Stimulated activated memory B cell treated with anti-CD40 and anti-IgM and Interleukin-4, amounts not matched to agents 10 μg/mL and 1 μg/mL and 100 μg/mL, for 72 hours (primary cell): ENCODE measurements at regions not wholly inside any gene's neighbourhood (a gene's known extent, or its start where the extent isn't known, plus 50 kb on each side); places are given as distances from the start of the nearest gene placed in this dataset.

Source experiments
- ATAC-seq: fragments of 150-1000 bp; cut with Tn5 transposase; 2 replicates; pipeline ENCODE4 v1.10.0; 2021
- H3K27ac Mint-ChIP-seq: one replicate; pipeline ENCODE4 v1.8.0; 2022; ENCODE audit warnings: mild to moderate bottlenecking, mixed read lengths
- H3K27me3 Mint-ChIP-seq: one replicate; pipeline ENCODE4 v1.8.0; 2022; ENCODE audit warnings: mixed read lengths
- H3K36me3 Mint-ChIP-seq: one replicate; pipeline ENCODE4 v1.8.0; 2022; ENCODE audit warnings: mixed read lengths
- H3K4me1 Mint-ChIP-seq: one replicate; pipeline ENCODE4 v1.8.0; 2022; ENCODE audit warnings: mixed read lengths
- H3K4me3 Mint-ChIP-seq: one replicate; pipeline ENCODE4 v1.8.0; 2022; ENCODE audit warnings: mild to moderate bottlenecking, moderate library complexity, mixed read lengths
- H3K9me3 Mint-ChIP-seq: one replicate; pipeline ENCODE4 v1.8.0; 2022; ENCODE audit warnings: mixed read lengths

DNA sequence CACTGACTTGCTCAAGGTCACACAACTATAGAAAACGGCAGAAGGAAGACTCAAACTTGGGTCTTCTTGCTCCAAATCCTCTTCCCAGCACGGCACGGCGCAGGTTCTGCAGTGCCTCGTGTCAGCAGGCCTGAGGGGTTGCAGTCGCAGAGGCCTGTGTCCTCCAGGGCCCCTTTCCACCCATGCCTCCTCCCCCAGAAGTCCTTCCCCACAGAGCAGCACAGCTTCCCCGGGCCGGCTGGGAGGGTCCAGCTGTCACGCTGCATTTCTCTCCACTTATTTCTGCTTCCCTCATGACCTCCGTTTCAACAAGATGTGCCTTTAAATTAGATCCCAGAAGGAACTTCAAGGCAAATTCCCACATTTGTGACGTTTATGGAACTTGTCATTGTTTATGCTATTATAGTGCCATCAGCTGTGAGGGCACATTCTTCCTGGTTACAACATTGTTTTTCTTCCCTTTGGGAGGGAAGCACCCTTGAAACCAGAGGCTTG, 148.4 kb downstream of the C5orf15 start:
- Mint-ChIP-seq H3K4me1 (peaks cover 26% of the 10 kb centered on the region), H3K27ac (no peak overlapping the region), H3K36me3 (no peaks in the 10 kb centered on the region), H3K4me3 (no peak overlapping the region), H3K9me3 (no peaks in the 10 kb centered on the region), H3K27me3 (peaks cover 22% of the 10 kb centered on the region)
- no peak for ATAC-seq

DNA sequence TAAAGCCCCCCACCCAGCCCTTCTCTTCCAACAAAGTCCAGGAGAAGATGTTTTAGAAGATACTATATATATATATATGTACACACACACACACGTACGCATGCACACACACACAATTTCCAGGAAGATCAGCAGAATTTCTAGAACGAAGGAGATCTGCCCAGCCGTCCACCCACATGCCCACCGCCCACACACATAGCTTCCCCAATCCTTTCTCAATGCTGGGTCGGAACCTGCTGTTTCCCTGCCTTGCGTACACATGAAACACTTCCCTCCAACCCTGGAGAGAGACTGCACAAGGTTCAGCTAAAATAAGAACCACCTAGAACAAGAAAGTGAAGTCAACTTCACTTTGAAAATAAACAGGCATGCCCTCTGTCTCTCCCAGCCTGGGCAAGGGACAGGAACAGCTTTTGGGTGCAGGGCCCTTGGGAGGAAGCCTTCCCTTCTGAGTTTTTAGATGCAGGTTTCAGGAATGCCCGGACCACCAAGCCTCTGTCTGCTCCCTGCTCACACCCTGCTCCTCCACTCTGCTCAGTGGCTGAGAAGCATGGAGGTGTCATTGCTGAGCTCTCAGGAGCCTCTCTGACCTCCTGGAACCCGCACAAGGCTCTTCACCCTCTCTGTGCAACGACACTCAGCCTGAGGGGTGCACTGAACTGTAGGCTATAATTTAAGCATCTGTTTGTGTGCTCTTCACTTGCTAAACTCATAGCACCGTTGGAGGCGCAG, 149.4 kb downstream of the C5orf15 start:
- H3K27ac Mint-ChIP-seq = no peak overlapping the region
- peaks cover 16% of the 10 kb centered on the region for H3K4me1 Mint-ChIP-seq
- H3K9me3 Mint-ChIP-seq = no peaks in the 10 kb centered on the region
- no peaks in the 10 kb centered on the region for H3K36me3 Mint-ChIP-seq
- H3K4me3 Mint-ChIP-seq = no peak overlapping the region
- peaks cover 24% of the 10 kb centered on the region for H3K27me3 Mint-ChIP-seq
- ATAC-seq = no peak

DNA sequence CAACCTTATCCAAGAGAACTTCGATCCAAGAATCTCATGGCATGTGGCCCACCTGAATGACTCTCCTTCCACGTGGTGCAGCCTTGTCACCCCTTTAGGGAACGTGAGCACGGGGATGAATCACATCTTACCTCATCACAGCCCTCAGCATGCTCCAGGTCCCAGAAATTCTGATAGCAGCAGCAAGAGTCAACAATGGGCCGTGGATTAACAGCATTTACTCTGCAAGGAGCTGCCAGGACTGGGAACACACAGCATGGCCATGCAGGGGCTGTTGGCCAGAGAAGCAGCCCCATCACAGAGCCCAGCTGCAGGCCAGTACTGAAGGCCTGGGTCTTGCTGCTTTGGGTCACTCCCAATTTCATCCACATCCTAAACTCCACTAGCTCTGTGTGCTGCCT, 150.4 kb downstream of the C5orf15 start:
- H3K4me1 Mint-ChIP-seq = peaks cover 9% of the 10 kb centered on the region
- ATAC-seq = no peak
- H3K36me3 Mint-ChIP-seq = no peaks in the 10 kb centered on the region
- H3K27ac Mint-ChIP-seq = no peak overlapping the region
- no peak overlapping the region for H3K4me3 Mint-ChIP-seq
- no peaks in the 10 kb centered on the region for H3K9me3 Mint-ChIP-seq
- H3K27me3 Mint-ChIP-seq = peaks cover 30% of the 10 kb centered on the region

DNA sequence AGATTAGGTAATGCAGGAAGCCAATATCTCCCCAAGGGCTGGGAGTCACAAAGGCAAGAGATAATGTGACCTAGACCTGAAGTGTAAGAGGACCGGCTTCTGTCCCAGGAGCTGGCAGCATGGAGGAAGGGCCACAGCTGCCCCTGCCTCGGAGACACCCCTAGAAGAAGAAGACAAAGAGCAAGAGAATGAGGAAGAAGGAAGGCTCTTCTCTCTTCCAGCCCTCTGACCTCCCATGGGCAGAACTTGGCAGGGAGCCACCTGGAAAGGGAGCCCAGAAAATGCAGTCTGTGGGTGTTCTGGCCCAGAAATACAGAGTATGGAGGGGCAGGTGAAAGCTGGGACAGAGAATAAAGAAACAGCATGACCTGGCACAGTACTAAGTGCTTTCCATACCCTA, 151.0 kb downstream of the C5orf15 start:
- Mint-ChIP-seq H3K9me3 (no peaks in the 10 kb centered on the region), H3K27me3 (peaks cover 33% of the 10 kb centered on the region), H3K36me3 (no peaks in the 10 kb centered on the region), H3K27ac (no peak overlapping the region), H3K4me1 (peaks cover 9% of the 10 kb centered on the region), H3K4me3 (no peak overlapping the region)
- no peak for ATAC-seq

DNA sequence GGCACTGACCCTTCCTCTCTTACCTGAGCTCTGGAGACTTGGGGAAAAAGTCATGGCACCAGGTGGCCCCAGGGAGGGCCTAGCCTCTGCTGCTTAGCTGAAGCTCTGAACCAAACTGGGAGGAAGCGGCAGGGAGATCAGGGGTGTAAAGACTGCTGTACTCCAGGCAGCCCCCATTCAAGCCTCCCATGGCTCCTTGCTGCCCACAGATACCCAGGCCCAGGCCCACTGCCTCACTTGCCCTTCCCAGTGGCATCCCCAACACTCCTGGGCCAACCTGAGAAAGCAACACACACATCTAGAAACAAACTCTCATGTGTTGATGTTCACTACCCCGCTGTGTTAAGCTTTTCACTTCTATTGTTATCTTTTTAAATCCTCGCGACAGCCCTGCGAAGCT, 151.6 kb downstream of the C5orf15 start:
- Mint-ChIP-seq H3K4me3 (no peak overlapping the region), H3K27me3 (peaks cover 40% of the 10 kb centered on the region), H3K27ac (no peak overlapping the region), H3K9me3 (no peaks in the 10 kb centered on the region), H3K4me1 (peaks cover 9% of the 10 kb centered on the region), H3K36me3 (no peaks in the 10 kb centered on the region)
- ATAC-seq = no peak

DNA sequence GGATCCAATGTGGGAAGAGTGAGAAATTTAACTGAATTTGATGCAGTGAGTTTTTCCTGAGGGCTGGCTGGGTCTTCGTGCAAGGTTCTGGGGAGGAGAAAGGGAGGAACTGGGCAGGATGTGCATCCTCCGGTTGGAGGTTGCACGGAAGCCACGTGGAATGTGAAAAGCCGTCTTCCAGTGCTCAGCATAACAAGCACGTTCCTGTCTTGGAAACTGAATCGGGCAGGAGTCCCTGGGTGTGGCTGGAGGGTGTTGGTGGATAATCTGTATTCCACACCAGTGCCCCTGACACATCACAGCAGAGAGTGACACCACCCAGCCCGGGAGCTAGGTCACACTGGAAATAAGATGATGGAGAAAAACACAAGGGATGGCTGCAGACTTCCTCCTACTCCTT, 154.3 kb downstream of the C5orf15 start:
- H3K9me3 Mint-ChIP-seq = peaks cover 3% of the 10 kb centered on the region
- H3K4me3 Mint-ChIP-seq = no peak overlapping the region
- H3K36me3 Mint-ChIP-seq = no peaks in the 10 kb centered on the region
- no peaks in the 10 kb centered on the region for H3K4me1 Mint-ChIP-seq
- peaks cover 33% of the 10 kb centered on the region for H3K27me3 Mint-ChIP-seq
- ATAC-seq = no peak
- H3K27ac Mint-ChIP-seq = no peak overlapping the region

DNA sequence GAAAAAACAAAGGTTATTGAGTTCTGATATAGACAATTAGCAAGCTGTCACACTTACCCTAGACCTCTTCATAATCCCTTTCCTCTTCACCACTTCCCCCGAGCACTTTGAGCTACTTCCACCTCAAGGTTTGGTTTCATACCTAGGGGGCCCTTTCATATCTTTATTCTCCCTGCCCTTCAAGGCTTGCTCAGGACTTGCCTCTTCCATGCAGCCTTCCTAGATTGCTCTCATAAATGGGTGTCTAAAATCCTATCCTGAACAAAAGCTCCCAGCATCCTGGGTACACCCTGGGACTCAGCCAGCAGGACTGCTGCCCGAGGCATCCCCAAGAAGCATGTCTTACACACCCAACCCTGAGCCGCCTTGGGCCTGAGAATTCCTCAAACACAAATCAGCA, 157.3 kb downstream of the C5orf15 start:
- peaks cover 25% of the 10 kb centered on the region for H3K27me3 Mint-ChIP-seq
- peaks cover 3% of the 10 kb centered on the region for H3K9me3 Mint-ChIP-seq
- H3K27ac Mint-ChIP-seq = no peak overlapping the region
- no peak overlapping the region for H3K4me3 Mint-ChIP-seq
- H3K4me1 Mint-ChIP-seq = no peaks in the 10 kb centered on the region
- H3K36me3 Mint-ChIP-seq = no peaks in the 10 kb centered on the region
- no peak for ATAC-seq

DNA sequence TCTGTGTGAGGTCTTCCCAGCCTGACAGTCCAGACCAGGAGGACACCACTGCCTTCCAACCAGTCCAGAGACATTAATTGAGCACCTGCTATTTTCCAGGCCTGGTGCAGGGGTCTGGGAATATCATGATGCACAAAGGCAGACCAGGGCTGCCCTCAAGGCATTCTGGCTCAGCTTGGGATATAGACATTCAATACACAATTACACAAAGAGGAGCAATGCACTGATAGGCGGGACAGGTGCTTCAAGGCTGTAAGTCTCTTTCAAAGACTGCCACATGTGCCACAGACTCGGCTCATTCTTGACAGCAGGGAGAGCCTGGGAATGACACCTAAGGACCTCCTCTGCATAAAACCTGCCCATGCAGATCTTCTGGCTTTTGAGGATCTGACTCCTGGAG, 158.6 kb downstream of the C5orf15 start:
- Mint-ChIP-seq H3K36me3 (no peaks in the 10 kb centered on the region), H3K27ac (no peak overlapping the region), H3K27me3 (peaks cover 31% of the 10 kb centered on the region), H3K4me3 (no peak overlapping the region), H3K9me3 (peaks cover 3% of the 10 kb centered on the region), H3K4me1 (no peaks in the 10 kb centered on the region)
- ATAC-seq = no peak

DNA sequence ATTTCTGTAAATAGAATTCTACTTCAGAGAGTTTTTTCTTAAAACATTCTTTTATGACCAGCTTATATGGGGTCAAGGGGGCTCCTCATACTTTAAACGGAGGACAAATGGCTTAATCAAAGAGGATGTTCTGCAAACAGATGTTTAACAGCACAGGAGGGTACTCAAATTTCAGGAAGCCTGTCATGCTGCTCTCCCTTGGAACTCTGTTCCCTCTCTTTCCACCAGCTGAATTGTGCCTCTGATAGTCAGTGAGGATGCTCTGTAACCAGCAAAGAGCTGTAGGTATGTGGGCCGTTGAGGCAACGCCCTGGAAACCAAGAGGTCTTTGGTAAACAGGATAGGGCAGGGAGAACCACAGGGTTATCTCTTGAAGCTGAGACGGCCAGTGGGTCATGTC, 161.1 kb downstream of the C5orf15 start:
- Mint-ChIP-seq H3K9me3 (peaks cover 3% of the 10 kb centered on the region), H3K36me3 (no peaks in the 10 kb centered on the region), H3K27me3 (peaks cover 24% of the 10 kb centered on the region), H3K4me3 (no peak overlapping the region), H3K4me1 (no peaks in the 10 kb centered on the region), H3K27ac (no peak overlapping the region)
- no peak for ATAC-seq

DNA sequence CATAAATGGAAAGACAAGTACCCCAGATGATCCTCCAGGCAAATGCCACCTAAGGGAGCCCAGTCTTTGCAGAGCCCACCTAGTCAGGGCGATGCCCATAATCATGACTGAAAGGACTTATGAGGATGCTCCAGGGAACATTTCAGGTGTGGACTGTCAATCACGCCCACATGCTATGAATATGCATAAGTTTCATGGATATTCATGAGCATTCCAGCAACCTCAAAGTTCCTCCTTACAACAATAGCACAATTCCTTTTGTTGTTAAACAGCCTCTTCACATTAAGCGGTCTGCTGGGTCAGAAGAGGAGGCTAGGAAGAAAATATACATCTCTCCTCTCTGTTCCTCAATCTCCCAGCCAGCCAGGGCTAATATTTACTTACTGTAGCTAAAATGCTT, 161.6 kb downstream of the C5orf15 start:
- no peak overlapping the region for H3K27ac Mint-ChIP-seq

DNA sequence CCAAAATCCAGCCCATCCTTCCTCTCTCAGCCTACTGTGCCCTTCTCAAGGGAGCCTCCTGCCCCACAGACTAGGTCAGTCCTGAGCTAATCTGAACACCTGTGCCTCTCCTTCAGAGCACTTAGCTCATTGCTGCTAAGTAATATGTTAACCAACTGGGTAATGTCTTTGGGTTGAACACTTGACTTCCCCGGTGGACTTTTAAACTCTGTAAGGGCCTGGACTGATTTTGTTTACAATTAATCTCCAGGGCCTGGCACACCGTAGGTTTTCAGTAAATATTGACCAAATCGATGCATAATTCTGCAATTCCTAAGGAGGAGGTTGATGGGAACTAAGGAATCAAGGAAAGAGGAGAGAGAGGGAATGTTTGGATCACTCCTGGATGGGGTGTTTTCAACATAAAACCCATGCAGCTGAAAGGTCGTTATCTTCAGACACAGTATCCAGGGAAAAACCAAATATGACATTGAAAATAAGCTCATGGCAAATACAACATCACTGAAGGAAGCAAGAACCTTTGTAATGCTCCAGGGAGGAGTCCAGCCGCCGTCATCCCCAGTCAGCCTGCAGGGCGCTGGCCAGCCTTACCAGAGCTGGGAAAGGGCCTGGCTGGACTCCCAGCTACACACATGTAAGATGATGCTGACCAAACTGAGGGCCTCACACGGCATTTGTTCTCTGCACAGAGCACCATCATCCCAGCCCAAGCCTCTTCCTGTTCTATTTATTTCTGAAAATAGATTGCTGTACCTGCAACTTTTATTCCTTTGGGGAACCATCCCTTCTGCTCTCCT, 166.3 kb downstream of the C5orf15 start:
- Mint-ChIP-seq H3K4me3 (no peak overlapping the region), H3K4me1 (no peaks in the 10 kb centered on the region), H3K27me3 (peaks cover 28% of the 10 kb centered on the region), H3K36me3 (no peaks in the 10 kb centered on the region), H3K9me3 (no peaks in the 10 kb centered on the region), H3K27ac (no peak overlapping the region)
- ATAC-seq = no peak

More for the DNA sequence above, 161.6 kb downstream of the C5orf15 start:
- no peaks in the 10 kb centered on the region for H3K36me3 Mint-ChIP-seq
- no peaks in the 10 kb centered on the region for H3K4me1 Mint-ChIP-seq
- ATAC-seq = no peak
- peaks cover 3% of the 10 kb centered on the region for H3K9me3 Mint-ChIP-seq
- H3K4me3 Mint-ChIP-seq = no peak overlapping the region
- H3K27me3 Mint-ChIP-seq = peaks cover 24% of the 10 kb centered on the region

DNA sequence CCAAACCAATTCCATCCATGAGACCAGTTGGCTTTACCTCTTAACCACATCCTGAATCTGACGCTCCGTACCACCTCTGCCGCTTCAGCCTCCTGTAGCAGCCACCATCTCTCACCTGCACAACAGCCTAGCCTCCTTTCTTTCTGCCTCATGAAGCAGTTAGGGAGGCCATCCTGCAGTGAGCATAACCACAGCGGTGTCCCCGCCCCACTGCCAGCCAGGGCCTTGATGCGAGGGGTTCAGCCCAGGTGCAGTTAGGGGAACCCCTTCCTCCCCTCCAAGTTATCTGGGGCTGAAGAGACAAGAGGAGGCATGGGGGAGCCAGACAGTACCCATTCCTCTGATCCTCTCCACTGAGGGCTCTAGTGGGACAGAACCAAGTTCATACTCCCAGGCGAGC, 167.0 kb downstream of the C5orf15 start:
- H3K4me1 Mint-ChIP-seq = no peaks in the 10 kb centered on the region
- peaks cover 28% of the 10 kb centered on the region for H3K27me3 Mint-ChIP-seq
- no peak for ATAC-seq
- no peaks in the 10 kb centered on the region for H3K9me3 Mint-ChIP-seq
- H3K36me3 Mint-ChIP-seq = no peaks in the 10 kb centered on the region
- H3K4me3 Mint-ChIP-seq = no peak overlapping the region
- no peak overlapping the region for H3K27ac Mint-ChIP-seq

DNA sequence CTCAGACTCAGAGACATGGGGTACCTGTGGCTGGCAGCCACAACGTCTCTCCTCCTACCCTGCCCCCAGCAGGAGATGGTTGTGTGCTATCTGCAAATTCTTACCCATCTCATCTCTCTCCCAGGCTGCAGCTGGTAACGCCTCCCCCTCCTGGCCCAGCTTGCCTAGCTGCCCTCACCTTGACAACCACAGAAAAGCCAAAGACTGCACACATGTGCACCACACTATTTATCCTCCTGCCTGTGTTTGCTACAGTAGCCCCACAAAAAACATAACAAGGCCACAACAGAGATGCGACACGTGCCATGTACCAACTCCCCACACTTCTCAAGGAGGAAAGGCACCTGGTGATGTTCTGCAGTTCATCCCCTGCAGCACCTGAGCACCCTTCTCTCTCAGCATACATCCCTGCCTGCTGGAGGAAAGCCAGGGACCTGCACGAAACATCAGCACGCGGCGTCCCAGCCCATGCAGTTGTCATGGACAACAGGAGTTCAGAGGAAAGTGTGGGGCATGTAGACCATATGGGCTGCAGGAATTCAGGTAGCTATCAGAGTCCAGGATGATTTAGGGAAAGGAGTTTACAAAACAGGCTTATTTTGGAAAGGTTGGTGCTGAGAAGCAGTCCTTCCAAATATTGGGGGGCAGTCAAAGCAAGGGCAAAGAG, 168.7 kb downstream of the C5orf15 start:
- Mint-ChIP-seq H3K36me3 (no peaks in the 10 kb centered on the region), H3K27me3 (peaks cover 21% of the 10 kb centered on the region), H3K4me1 (no peaks in the 10 kb centered on the region), H3K27ac (no peak overlapping the region), H3K4me3 (no peak overlapping the region), H3K9me3 (no peaks in the 10 kb centered on the region)
- ATAC-seq = no peak

DNA sequence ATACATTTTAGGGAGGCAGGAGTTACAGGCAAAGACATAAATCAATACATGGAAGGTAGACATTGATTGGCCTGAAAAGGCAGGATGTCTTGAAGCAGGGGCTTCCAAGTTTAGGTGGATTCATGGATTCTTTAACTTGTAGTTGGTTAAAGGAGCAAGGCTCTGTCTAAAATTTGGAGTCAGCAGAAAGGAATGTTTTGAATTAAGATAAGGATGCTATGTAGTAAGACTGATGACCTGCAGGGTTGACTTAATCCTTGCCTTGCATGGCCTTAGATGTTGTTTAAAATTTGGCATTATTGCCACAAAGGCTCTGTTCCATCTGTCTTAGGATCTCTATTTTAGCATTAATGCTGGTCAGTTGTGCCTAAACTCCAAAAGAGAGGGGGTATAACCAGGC, 171.3 kb downstream of the C5orf15 start:
- H3K36me3 Mint-ChIP-seq = no peaks in the 10 kb centered on the region
- H3K27ac Mint-ChIP-seq = no peak overlapping the region
- ATAC-seq = no peak
- no peak overlapping the region for H3K4me3 Mint-ChIP-seq
- no peaks in the 10 kb centered on the region for H3K9me3 Mint-ChIP-seq
- peaks cover 23% of the 10 kb centered on the region for H3K27me3 Mint-ChIP-seq
- H3K4me1 Mint-ChIP-seq = no peaks in the 10 kb centered on the region

DNA sequence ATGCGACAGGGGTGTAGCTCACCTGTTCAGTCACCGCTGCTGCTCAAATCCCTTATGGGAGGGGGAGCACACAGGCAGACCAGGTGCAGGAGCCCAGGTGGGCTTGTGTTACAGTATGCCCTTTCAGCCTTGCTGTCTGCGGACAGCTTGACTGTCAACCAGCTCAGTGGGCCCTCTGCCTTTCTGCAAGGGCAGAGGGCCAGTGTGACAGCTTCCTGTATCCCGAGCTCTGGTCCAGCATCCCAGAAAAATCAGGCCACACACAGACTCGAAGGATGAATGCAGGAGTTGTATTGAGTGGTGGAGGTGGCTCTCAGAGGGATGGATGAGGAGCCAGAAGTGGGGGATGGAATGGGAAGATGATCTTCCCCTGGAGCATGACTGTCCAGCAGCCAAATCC, 172.2 kb downstream of the C5orf15 start:
- ATAC-seq = no peak
- no peak overlapping the region for H3K27ac Mint-ChIP-seq
- H3K36me3 Mint-ChIP-seq = no peaks in the 10 kb centered on the region
- no peaks in the 10 kb centered on the region for H3K9me3 Mint-ChIP-seq
- H3K4me1 Mint-ChIP-seq = no peaks in the 10 kb centered on the region
- peaks cover 23% of the 10 kb centered on the region for H3K27me3 Mint-ChIP-seq
- H3K4me3 Mint-ChIP-seq = no peak overlapping the region
